ENCODE measurements at regions not wholly inside any gene's neighbourhood (a gene's known extent, or its start where the extent isn't known, plus 50 kb on each side); places are given as distances from the start of the nearest gene placed in this dataset.

DNA sequence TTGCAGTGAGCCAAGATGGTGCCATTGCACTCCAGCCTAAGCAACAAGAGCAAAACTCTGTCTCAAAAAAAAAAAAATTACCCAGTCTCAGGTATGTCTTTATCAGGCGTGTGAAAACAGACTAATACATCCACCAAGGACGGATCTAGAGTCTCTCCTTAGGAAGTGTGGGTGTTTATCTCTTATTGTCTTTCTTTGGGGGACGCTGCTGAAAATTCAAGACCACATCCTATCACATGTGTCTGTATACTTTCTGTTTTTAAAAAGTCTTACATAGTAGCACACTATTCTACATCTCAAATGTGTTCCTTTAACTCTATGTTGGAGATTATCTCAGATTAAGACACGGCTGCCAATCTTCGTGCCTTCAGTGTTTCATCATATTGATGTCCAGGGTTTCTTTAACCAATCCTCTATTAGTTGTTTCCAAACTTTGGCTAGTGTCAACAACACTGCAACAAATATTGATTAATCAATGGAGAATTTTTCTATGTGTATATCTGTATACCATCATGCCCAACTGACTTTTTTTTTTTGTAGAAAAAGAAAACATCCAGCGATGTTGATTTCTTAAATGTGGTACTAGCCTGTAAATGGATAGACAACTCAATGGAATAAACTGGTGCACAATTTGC lies 92.3 kb upstream of the KDM7A start:
- no peak overlapping the region for H4K5ac ChIP-seq (ENCODE audit: insufficient read length, low read depth, low read length)
- no peak overlapping the region for H3K18ac ChIP-seq (ENCODE audit: insufficient read length, low read depth, low read length)
- H2AFZ ChIP-seq (ENCODE audit: low read length), result no peak overlapping the region
- H3K79me2 ChIP-seq (ENCODE audit: insufficient read depth, low read length), result no peaks in the 10 kb centered on the region
- no peak overlapping the region for H3K4ac ChIP-seq (ENCODE audit: low read depth, low read length)
- no peak overlapping the region for H2BK20ac ChIP-seq (ENCODE audit: low read depth, low read length, poor library complexity, severe bottlenecking)
- TF ChIP-seq, protein P1, sequence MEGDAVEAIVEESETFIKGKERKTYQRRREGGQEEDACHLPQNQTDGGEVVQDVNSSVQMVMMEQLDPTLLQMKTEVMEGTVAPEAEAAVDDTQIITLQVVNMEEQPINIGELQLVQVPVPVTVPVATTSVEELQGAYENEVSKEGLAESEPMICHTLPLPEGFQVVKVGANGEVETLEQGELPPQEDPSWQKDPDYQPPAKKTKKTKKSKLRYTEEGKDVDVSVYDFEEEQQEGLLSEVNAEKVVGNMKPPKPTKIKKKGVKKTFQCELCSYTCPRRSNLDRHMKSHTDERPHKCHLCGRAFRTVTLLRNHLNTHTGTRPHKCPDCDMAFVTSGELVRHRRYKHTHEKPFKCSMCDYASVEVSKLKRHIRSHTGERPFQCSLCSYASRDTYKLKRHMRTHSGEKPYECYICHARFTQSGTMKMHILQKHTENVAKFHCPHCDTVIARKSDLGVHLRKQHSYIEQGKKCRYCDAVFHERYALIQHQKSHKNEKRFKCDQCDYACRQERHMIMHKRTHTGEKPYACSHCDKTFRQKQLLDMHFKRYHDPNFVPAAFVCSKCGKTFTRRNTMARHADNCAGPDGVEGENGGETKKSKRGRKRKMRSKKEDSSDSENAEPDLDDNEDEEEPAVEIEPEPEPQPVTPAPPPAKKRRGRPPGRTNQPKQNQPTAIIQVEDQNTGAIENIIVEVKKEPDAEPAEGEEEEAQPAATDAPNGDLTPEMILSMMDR (conservative IDR thresholded peaks at IDR 0.05), result no peak
- H3K79me1 ChIP-seq (ENCODE audit: insufficient read depth, low read depth, low read length, poor library complexity, severe bottlenecking), result no peaks in the 10 kb centered on the region
- Mint-ChIP-seq H3K27me3 (ENCODE audit: low read depth) (no peaks in the 10 kb centered on the region), H3K4me3 (no peak overlapping the region), H3K9me3 (no peaks in the 10 kb centered on the region), H3K4me1 (peaks cover 0 to 4% of the 10 kb centered on the region in 2 experiments; a peak in 3 of 4 replicates), H3K27ac (no peak overlapping the region), H3K36me3 (ENCODE audit: insufficient read depth in 1 of 3, low read depth in 3 of 3) (no peaks in the 10 kb centered on the region; a peak in 1 of 7 replicates)
- H3K27ac ChIP-seq (ENCODE audit: insufficient read length, low read depth, low read length), result no peak overlapping the region
- no CpG with 5 or more reads among the region's 6 CpGs for WGBS (ENCODE audit: extremely low coverage, insufficient read length, low lambda C conversion rate)
- H3K23me2 ChIP-seq (ENCODE audit: insufficient read length, low read depth, low read length, poor library complexity, severe bottlenecking), result no peaks in the 10 kb centered on the region
- H4K91ac ChIP-seq (ENCODE audit: insufficient read length, low read depth, low read length), result no peak overlapping the region
- no peaks in the 10 kb centered on the region for H3K27me3 ChIP-seq (ENCODE audit: insufficient read depth, low read length)
- no peak overlapping the region for H2BK12ac ChIP-seq (ENCODE audit: insufficient read length, low read depth, low read length)
- no peaks in the 10 kb centered on the region for H4K20me1 ChIP-seq (ENCODE audit: control insufficient read depth, insufficient read depth, insufficient read length)
- no peak overlapping the region for H3T11ph ChIP-seq (ENCODE audit: low read length)
- no peak overlapping the region for H3K56ac ChIP-seq (ENCODE audit: insufficient read length, low read depth, low read length)
- H2AK5ac ChIP-seq (ENCODE audit: insufficient read length, low read length), result no peak overlapping the region
- H3K23ac ChIP-seq (ENCODE audit: insufficient read length, low read depth, low read length), result no peak overlapping the region
- H2BK15ac ChIP-seq (ENCODE audit: low read depth, low read length), result no peak overlapping the region
- DNase-seq, result no peak
- H3K4me1 ChIP-seq (ENCODE audit: insufficient read depth, low read length), result no peaks in the 10 kb centered on the region
- no peak overlapping the region for H3K9ac ChIP-seq (ENCODE audit: extremely low read depth, insufficient read length, low read length)
- no peak overlapping the region for H2BK5ac ChIP-seq (ENCODE audit: insufficient read length, low read length)
- no peak overlapping the region for H3K4me2 ChIP-seq (ENCODE audit: insufficient read depth, insufficient read length, low read length)
- no peak overlapping the region for H3K14ac ChIP-seq (ENCODE audit: insufficient read depth, low read length)
- no peak overlapping the region for H2BK120ac ChIP-seq (ENCODE audit: low read depth, low read length, poor library complexity, severe bottlenecking)
- no peak overlapping the region for H4K8ac ChIP-seq (replicated peaks; ENCODE audit: insufficient read length, low read depth, low read length)
- no peaks in the 10 kb centered on the region for H3K9me3 ChIP-seq (ENCODE audit: control insufficient read depth, low read depth, low read length)

Measured in H9 (cell line).